ENCODE measurements at regions not wholly inside any gene's neighbourhood (a gene's known extent, or its start where the extent isn't known, plus 50 kb on each side); places are given as distances from the start of the nearest gene placed in this dataset.

- TF ChIP-seq SP1 (IDR thresholded peaks at IDR 0.05) (no peak), ZNF384 (IDR thresholded peaks at IDR 0.05) (no peak), CTBP1 (IDR thresholded peaks at IDR 0.05; ENCODE audit: borderline replicate concordance) (no peak), SUZ12 (IDR thresholded peaks at IDR 0.05) (no peak), LEF1 (IDR thresholded peaks at IDR 0.05; ENCODE audit: borderline replicate concordance) (no peak), ARNT (IDR thresholded peaks at IDR 0.05) (no peak), NFRKB (IDR thresholded peaks at IDR 0.05) (no peak), FOXM1 (IDR thresholded peaks at IDR 0.05; ENCODE audit: borderline replicate concordance) (no peak), BHLHE40 (IDR thresholded peaks at IDR 0.05; ENCODE audit: borderline replicate concordance) (no peak), PKNOX1 (IDR thresholded peaks at IDR 0.05) (no peak), L3MBTL2 (conservative IDR thresholded peaks at IDR 0.05) (no peak), HDGF (IDR thresholded peaks at IDR 0.05; ENCODE audit: borderline replicate concordance) (no peak)
Measured at GRCh38 chr5:40378396-40379177, 301.1 kb upstream of the PTGER4 start.
